Large intestine (tissue), 3 donors: ENCODE measurements at regions not wholly inside any gene's neighbourhood (a gene's known extent, or its start where the extent isn't known, plus 50 kb on each side); places are given as distances from the start of the nearest gene placed in this dataset.

ENCODE experiments used
- DNase-seq, 2 donors: peaks; one replicate each; pipeline versions ENCODE4 v3.0.0 to v3.0.0-alpha.2; 2013
- H3K27ac ChIP-seq: one replicate; pipeline ENCODE4 v1.5.1; 2013; ENCODE audit warnings: low read length
- H3K27me3 ChIP-seq: 2 replicates; pipeline ENCODE4 v1.6.1; 2013; ENCODE audit warnings: low read length; ENCODE audit not compliant: control insufficient read depth, insufficient read depth
- H3K36me3 ChIP-seq: 2 replicates; pipeline ENCODE4 v1.6.1; 2013; ENCODE audit warnings: low read length; ENCODE audit not compliant: control insufficient read depth, insufficient read depth
- H3K4me1 ChIP-seq: one replicate; pipeline ENCODE4 v1.6.1; 2013; ENCODE audit warnings: low read length; ENCODE audit not compliant: control insufficient read depth, insufficient read depth
- H3K4me3 ChIP-seq: one replicate; pipeline ENCODE4 v1.5.1; 2013; ENCODE audit warnings: low read length
- H3K9me3 ChIP-seq: one replicate; pipeline ENCODE4 v1.6.1; 2013; ENCODE audit warnings: mild to moderate bottlenecking, low read depth, low read length, moderate library complexity; ENCODE audit not compliant: control insufficient read depth
- WGBS: methylation state at CpG from one replicate; pipeline ENCODE4 v1.1.5; 2013; ENCODE audit warnings: low lambda C conversion rate; ENCODE audit not compliant: insufficient coverage; 5-methylcytosine and 5-hydroxymethylcytosine counted together

DNA sequence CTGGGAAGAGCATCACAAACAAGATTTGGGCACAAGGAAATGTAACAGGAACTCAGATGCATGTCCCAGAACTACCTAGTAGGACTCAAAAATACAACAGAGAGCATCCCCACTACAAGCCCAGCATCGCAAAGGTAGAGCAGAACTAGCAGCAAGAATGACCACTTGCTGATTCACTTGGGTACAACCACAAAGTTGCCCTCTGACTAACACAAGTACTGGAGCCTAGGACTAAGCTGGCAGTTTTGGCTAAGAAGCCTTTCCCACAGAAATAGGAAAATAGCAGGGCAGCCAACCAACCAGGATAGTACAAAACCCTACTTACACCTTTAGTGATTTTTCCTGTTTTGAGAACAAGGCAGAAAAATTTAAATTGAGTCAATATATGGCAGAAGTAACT, 193.8 kb downstream of the PAX3 start:
- no peak for DNase-seq
- Histone ChIP-seq H3K4me3 (no peak overlapping the region), H3K36me3 (no peaks in the 10 kb centered on the region), H3K9me3 (no peaks in the 10 kb centered on the region), H3K27me3 (no peaks in the 10 kb centered on the region), H3K4me1 (no peaks in the 10 kb centered on the region), H3K27ac (no peak overlapping the region)
- WGBS, result no CpG with 5 or more reads among the region's 1 CpG

DNA sequence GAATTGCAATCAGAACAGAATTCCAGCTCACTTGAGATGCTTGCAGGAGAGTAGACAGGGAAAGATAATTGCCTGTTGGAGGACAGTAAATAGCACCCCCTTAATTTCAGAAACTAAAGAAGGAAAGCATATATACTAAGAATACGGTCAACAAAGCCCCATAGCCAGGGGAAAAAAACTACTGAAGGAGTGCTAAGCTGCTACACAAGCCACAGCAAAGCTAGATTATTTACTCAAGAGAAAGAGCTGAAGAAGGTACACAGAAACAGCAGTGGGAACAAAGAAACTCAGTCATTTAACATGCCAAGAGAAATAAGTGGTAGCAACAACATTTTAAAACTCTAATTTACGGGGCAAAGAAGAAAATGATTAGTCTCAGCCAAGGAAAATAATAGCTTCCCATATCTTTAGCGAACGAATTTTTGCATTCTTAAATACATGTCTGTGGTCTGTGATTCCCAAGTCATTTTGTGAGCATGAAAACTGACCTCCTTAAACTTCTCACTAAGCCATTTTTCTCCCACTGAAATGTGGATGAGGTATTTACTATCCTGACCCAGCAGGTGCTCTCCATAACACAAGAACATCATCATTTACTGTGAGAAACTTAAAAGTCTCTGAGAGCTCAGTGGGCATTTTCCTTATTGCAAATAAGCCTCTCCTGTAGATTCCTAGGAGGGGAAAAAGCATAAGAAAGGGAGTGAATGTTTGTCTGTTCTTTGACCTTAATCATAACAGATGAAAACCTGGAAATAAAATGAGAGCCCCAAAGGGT, 196.0 kb downstream of the PAX3 start:
- Histone ChIP-seq H3K27me3 (no peaks in the 10 kb centered on the region), H3K4me1 (no peaks in the 10 kb centered on the region), H3K4me3 (no peak overlapping the region), H3K27ac (no peak overlapping the region), H3K9me3 (no peaks in the 10 kb centered on the region), H3K36me3 (no peaks in the 10 kb centered on the region)
- 25% methylated on average over 2 of the region's 4 CpGs for WGBS
- DNase-seq, result no peak

- H3K4me1 ChIP-seq, result no peaks in the 10 kb centered on the region
- 90% methylated on average over 5 of the region's 5 CpGs for whole genome bisulfite sequencing
These were observed 197.8 kb downstream of the PAX3 start for GRCh38 chr2:222100704-222101699.

DNA sequence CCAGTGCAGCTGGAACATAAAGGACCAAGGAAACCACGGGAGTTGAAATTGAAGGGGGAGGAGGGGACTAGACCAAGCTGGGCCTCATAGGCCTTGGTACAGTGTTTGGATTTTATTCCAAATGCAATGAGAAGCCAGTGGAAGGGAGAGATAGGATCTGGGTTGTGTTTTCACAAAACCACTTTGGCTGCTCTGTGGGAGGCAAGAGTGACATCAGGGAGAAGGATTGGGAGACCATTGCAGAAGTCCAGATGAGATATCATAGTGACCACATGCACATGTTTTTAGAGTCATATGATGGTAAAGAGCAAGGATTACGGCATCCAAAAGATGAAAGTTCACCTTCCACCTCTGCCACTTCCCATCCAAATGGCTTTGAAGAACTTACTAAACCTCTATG, 210.2 kb downstream of the PAX3 start:
- no peak for DNase-seq
- Histone ChIP-seq H3K9me3 (no peaks in the 10 kb centered on the region), H3K27me3 (no peaks in the 10 kb centered on the region), H3K4me1 (no peaks in the 10 kb centered on the region), H3K4me3 (no peak overlapping the region), H3K27ac (no peak overlapping the region), H3K36me3 (no peaks in the 10 kb centered on the region)
- 33% methylated on average over 1 of the region's 2 CpGs for WGBS

More at GRCh38 chr2:222100704-222101699, 197.8 kb downstream of the PAX3 start:
- H3K9me3 ChIP-seq, result no peaks in the 10 kb centered on the region
- no peak overlapping the region for H3K4me3 ChIP-seq
- no peak overlapping the region for H3K27ac ChIP-seq
- H3K36me3 ChIP-seq, result no peaks in the 10 kb centered on the region
- DNase-seq, result no peak
- no peaks in the 10 kb centered on the region for H3K27me3 ChIP-seq

- H3K27ac ChIP-seq, result no peak overlapping the region
- H3K27me3 ChIP-seq, result no peaks in the 10 kb centered on the region
- H3K4me1 ChIP-seq, result no peaks in the 10 kb centered on the region
- H3K36me3 ChIP-seq, result no peaks in the 10 kb centered on the region
- no CpG with 5 or more reads among the region's 3 CpGs for WGBS
- H3K9me3 ChIP-seq, result no peaks in the 10 kb centered on the region
- no peak for DNase-seq
- no peak overlapping the region for H3K4me3 ChIP-seq
These were observed 210.8 kb downstream of the PAX3 start for GRCh38 chr2:222087998-222088397.

DNA sequence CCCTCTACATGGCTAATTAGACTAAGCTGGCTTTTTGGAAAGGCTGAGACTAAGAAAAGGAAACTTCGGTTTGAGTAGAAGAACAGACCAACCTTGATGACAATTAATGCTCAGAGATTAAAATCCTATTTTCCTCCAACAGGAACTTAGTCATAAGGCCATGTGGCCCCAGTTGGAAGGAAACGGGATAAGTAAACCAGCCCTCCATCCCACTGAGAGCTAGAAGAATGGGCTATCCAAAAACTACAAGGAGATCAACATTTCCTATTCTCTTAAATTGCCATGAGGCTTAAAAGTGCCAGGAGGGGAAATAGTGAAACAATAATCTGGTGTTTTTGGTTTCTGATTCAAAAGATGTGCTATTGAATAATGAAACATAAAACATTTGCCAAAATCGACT, 216.6 kb downstream of the PAX3 start:
- Histone ChIP-seq H3K4me3 (no peak overlapping the region), H3K9me3 (no peaks in the 10 kb centered on the region), H3K4me1 (no peaks in the 10 kb centered on the region), H3K36me3 (no peaks in the 10 kb centered on the region), H3K27ac (no peak overlapping the region), H3K27me3 (peaks cover 2% of the 10 kb centered on the region)
- 71% methylated on average over 2 of the region's 3 CpGs for WGBS
- no peak for DNase-seq

DNA sequence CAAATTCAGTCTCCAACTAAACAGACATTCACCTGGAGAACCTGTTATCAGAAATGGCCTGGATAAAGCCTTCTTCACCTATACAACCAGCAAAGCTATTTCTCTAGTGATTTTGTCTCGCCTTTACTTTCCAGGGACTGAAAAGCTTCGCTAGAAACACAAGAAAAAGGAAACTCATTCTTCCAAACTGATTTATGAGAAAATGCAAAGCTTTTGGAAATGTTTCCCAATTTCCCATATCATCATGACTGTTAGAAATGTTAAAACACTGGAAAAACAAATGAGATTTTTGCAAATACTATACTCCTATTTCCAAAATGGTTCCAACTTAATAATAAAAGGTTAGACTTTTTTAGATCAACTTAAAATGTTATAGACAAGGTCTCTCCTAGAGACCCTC, 218.7 kb downstream of the PAX3 start:
- no peaks in the 10 kb centered on the region for H3K4me1 ChIP-seq
- WGBS, result 100% methylated on average over 1 of the region's 2 CpGs
- no peak overlapping the region for H3K4me3 ChIP-seq
- no peaks in the 10 kb centered on the region for H3K9me3 ChIP-seq
- H3K27me3 ChIP-seq, result peaks cover 2% of the 10 kb centered on the region
- H3K27ac ChIP-seq, result no peak overlapping the region
- no peaks in the 10 kb centered on the region for H3K36me3 ChIP-seq
- DNase-seq, result no peak

- H3K27me3 ChIP-seq, result peaks cover 2% of the 10 kb centered on the region
- no peak overlapping the region for H3K27ac ChIP-seq
- no peak overlapping the region for H3K4me3 ChIP-seq
- DNase-seq, result no peak
- no peaks in the 10 kb centered on the region for H3K4me1 ChIP-seq
- H3K9me3 ChIP-seq, result no peaks in the 10 kb centered on the region
- H3K36me3 ChIP-seq, result no peaks in the 10 kb centered on the region
- 73% methylated on average over 3 of the region's 7 CpGs for WGBS
These were observed 221.7 kb downstream of the PAX3 start for GRCh38 chr2:222076973-222077690.

GRCh38 chr2:222074674-222075073, 224.1 kb downstream of the PAX3 start:
- Histone ChIP-seq H3K36me3 (no peaks in the 10 kb centered on the region), H3K27me3 (no peaks in the 10 kb centered on the region), H3K4me1 (no peaks in the 10 kb centered on the region), H3K9me3 (no peaks in the 10 kb centered on the region), H3K27ac (no peak overlapping the region), H3K4me3 (no peak overlapping the region)
- no peak for DNase-seq
- 60% methylated on average over 1 of the region's 2 CpGs for WGBS

DNA sequence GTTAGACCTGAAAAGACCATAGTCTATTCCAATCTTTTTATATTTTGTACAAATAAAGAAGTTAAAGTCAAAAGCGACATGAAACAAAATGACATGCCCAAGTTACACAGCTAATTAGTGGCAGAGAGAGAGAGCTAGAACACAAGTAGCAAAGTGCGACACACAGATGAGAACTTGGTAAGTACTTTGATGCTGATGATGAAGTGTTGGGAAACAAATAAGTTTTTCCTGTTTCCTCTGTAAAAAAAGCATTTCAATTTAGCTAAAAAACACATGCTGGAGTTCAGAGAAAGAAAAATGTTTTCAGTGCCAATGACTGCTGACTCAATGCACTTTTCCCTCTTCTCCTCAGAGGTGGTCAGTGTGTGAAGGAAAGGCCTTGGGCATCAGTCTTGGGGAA, 226.9 kb downstream of the PAX3 start:
- Histone ChIP-seq H3K27ac (no peak overlapping the region), H3K4me1 (no peaks in the 10 kb centered on the region), H3K9me3 (no peaks in the 10 kb centered on the region), H3K4me3 (no peak overlapping the region), H3K27me3 (no peaks in the 10 kb centered on the region), H3K36me3 (no peaks in the 10 kb centered on the region)
- 100% methylated on average over 2 of the region's 2 CpGs for WGBS
- DNase-seq, result no peak
